ENCODE measurements at regions not wholly inside any gene's neighbourhood (a gene's known extent, or its start where the extent isn't known, plus 50 kb on each side); places are given as distances from the start of the nearest gene placed in this dataset.

- Histone ChIP-seq H4K20me1 (ENCODE audit: low read depth, low read length) (no peaks in the 10 kb centered on the region), H3K36me3 (ENCODE audit: low read length) (no peaks in the 10 kb centered on the region), H3K4me3 (ENCODE audit: insufficient read depth, low read length, poor library complexity, severe bottlenecking) (no peak overlapping the region), H3K79me2 (ENCODE audit: insufficient read depth, low read length) (no peaks in the 10 kb centered on the region), H3F3A (ENCODE audit: insufficient read depth) (no peaks in the 10 kb centered on the region), H2AFZ (ENCODE audit: low read depth, low read length, severe bottlenecking) (no peak overlapping the region), H3K27ac (ENCODE audit: low read depth, low read length) (no peak overlapping the region), H3K9me2 (replicated peaks; ENCODE audit: insufficient read depth, low read length) (no peaks in the 10 kb centered on the region), H3K4me2 (ENCODE audit: low read depth, low read length, poor library complexity, severe bottlenecking) (no peak overlapping the region), H3K9me3 (ENCODE audit: insufficient read depth, low read length) (no peaks in the 10 kb centered on the region), H3K9ac (ENCODE audit: low read length) (no peak overlapping the region), H3K27me3 (ENCODE audit: low read length) (no peaks in the 10 kb centered on the region)
- no peak for TF ChIP-seq EZH2phosphoT487 (conservative IDR thresholded peaks at IDR 0.05; ENCODE audit: low read length)
- no peak for TF ChIP-seq CTCF (IDR thresholded peaks at IDR 0.05; ENCODE audit: insufficient read depth, low read length, poor library complexity, severe bottlenecking)
These were observed 73.5 kb downstream of the KIF4B start for GRCh38 chr5:155087036-155087435.

- no peaks in the 10 kb centered on the region for H3K9me2 ChIP-seq (replicated peaks; ENCODE audit: insufficient read depth, low read length)
- H3K36me3 ChIP-seq (ENCODE audit: low read length), result no peaks in the 10 kb centered on the region
- no peaks in the 10 kb centered on the region for H3K9me3 ChIP-seq (ENCODE audit: insufficient read depth, low read length)
- H3F3A ChIP-seq (ENCODE audit: insufficient read depth), result no peaks in the 10 kb centered on the region
- no peaks in the 10 kb centered on the region for H3K79me2 ChIP-seq (ENCODE audit: insufficient read depth, low read length)
- no peak overlapping the region for H3K9ac ChIP-seq (ENCODE audit: low read length)
- H2AFZ ChIP-seq (ENCODE audit: low read depth, low read length, severe bottlenecking), result no peak overlapping the region
- no peaks in the 10 kb centered on the region for H3K27me3 ChIP-seq (ENCODE audit: low read length)
- H4K20me1 ChIP-seq (ENCODE audit: low read depth, low read length), result no peaks in the 10 kb centered on the region
- TF ChIP-seq CTCF (IDR thresholded peaks at IDR 0.05; ENCODE audit: insufficient read depth, low read length, poor library complexity, severe bottlenecking) (no peak), EZH2phosphoT487 (conservative IDR thresholded peaks at IDR 0.05; ENCODE audit: low read length) (no peak)
- no peak overlapping the region for H3K4me2 ChIP-seq (ENCODE audit: low read depth, low read length, poor library complexity, severe bottlenecking)
- no peak overlapping the region for H3K27ac ChIP-seq (ENCODE audit: low read depth, low read length)
- H3K4me3 ChIP-seq (ENCODE audit: insufficient read depth, low read length, poor library complexity, severe bottlenecking), result no peak overlapping the region
These were observed 75.3 kb downstream of the KIF4B start for GRCh38 chr5:155088811-155089210.

GRCh38 chr5:155089643-155090042 lies 76.1 kb downstream of the KIF4B start:
- H3K27me3 ChIP-seq (ENCODE audit: low read length), result no peaks in the 10 kb centered on the region
- H2AFZ ChIP-seq (ENCODE audit: low read depth, low read length, severe bottlenecking), result no peak overlapping the region
- no peaks in the 10 kb centered on the region for H3K36me3 ChIP-seq (ENCODE audit: low read length)
- no peaks in the 10 kb centered on the region for H4K20me1 ChIP-seq (ENCODE audit: low read depth, low read length)
- H3K4me2 ChIP-seq (ENCODE audit: low read depth, low read length, poor library complexity, severe bottlenecking), result no peak overlapping the region
- no peaks in the 10 kb centered on the region for H3F3A ChIP-seq (ENCODE audit: insufficient read depth)
- TF ChIP-seq EZH2phosphoT487 (conservative IDR thresholded peaks at IDR 0.05; ENCODE audit: low read length) (no peak), CTCF (IDR thresholded peaks at IDR 0.05; ENCODE audit: insufficient read depth, low read length, poor library complexity, severe bottlenecking) (no peak)
- no peak overlapping the region for H3K27ac ChIP-seq (ENCODE audit: low read depth, low read length)
- H3K9me3 ChIP-seq (ENCODE audit: insufficient read depth, low read length), result no peaks in the 10 kb centered on the region
- H3K9me2 ChIP-seq (replicated peaks; ENCODE audit: insufficient read depth, low read length), result no peaks in the 10 kb centered on the region
- no peak overlapping the region for H3K4me3 ChIP-seq (ENCODE audit: insufficient read depth, low read length, poor library complexity, severe bottlenecking)
- no peak overlapping the region for H3K9ac ChIP-seq (ENCODE audit: low read length)
- H3K79me2 ChIP-seq (ENCODE audit: insufficient read depth, low read length), result no peaks in the 10 kb centered on the region
